ENCODE measurements at regions not wholly inside any gene's neighbourhood (a gene's known extent, or its start where the extent isn't known, plus 50 kb on each side); places are given as distances from the start of the nearest gene placed in this dataset.

- no peak overlapping the region for H3K23ac ChIP-seq (ENCODE audit: insufficient read length, low read depth, low read length)
- H3K27ac Mint-ChIP-seq = no peak overlapping the region
Measured at GRCh38 chr3:115498421-115498820, 124.9 kb upstream of the GAP43 start.

More at GRCh38 chr3:115498421-115498820, 124.9 kb upstream of the GAP43 start:
- Mint-ChIP-seq H3K4me3 (no peak overlapping the region), H3K9me3 (no peaks in the 10 kb centered on the region), H3K36me3 (ENCODE audit: insufficient read depth in 1 of 3, low read depth in 3 of 3) (no peaks in the 10 kb centered on the region; a peak in 1 of 7 replicates), H3K4me1 (peaks cover 0 to 15% of the 10 kb centered on the region in 2 experiments; a peak in 3 of 4 replicates), H3K27me3 (ENCODE audit: low read depth) (no peaks in the 10 kb centered on the region)
- Histone ChIP-seq H3K9ac (ENCODE audit: extremely low read depth, insufficient read length, low read length) (no peak overlapping the region), H3K27ac (ENCODE audit: insufficient read length, low read depth, low read length) (no peak overlapping the region), H2AFZ (ENCODE audit: low read length) (no peak overlapping the region), H3K23me2 (ENCODE audit: insufficient read length, low read depth, low read length, poor library complexity, severe bottlenecking) (no peaks in the 10 kb centered on the region), H4K20me1 (ENCODE audit: control insufficient read depth, insufficient read depth, insufficient read length) (no peaks in the 10 kb centered on the region), H3T11ph (ENCODE audit: low read length) (no peak overlapping the region), H4K8ac (replicated peaks; ENCODE audit: insufficient read length, low read depth, low read length) (no peak overlapping the region), H4K5ac (ENCODE audit: insufficient read length, low read depth, low read length) (no peak overlapping the region), H3K4ac (ENCODE audit: low read depth, low read length) (no peak overlapping the region), H2BK120ac (ENCODE audit: low read depth, low read length, poor library complexity, severe bottlenecking) (no peak overlapping the region), H3K79me1 (ENCODE audit: insufficient read depth, low read depth, low read length, poor library complexity, severe bottlenecking) (no peaks in the 10 kb centered on the region), H4K91ac (ENCODE audit: insufficient read length, low read depth, low read length) (no peak overlapping the region), H3K79me2 (ENCODE audit: insufficient read depth, low read length) (no peaks in the 10 kb centered on the region), H3K4me2 (ENCODE audit: insufficient read depth, insufficient read length, low read length) (no peak overlapping the region), H3K14ac (ENCODE audit: insufficient read depth, low read length) (no peak overlapping the region), H2BK20ac (ENCODE audit: low read depth, low read length, poor library complexity, severe bottlenecking) (no peak overlapping the region), H3K27me3 (ENCODE audit: insufficient read depth, low read length) (no peaks in the 10 kb centered on the region), H2BK15ac (ENCODE audit: low read depth, low read length) (no peak overlapping the region), H3K4me1 (ENCODE audit: insufficient read depth, low read length) (peaks cover 3% of the 10 kb centered on the region; the same call in 1 of the 2 replicates), H3K9me3 (ENCODE audit: control insufficient read depth, low read depth, low read length) (no peaks in the 10 kb centered on the region), H3K18ac (ENCODE audit: insufficient read length, low read depth, low read length) (no peak overlapping the region), H2BK12ac (ENCODE audit: insufficient read length, low read depth, low read length) (no peak overlapping the region), H3K56ac (ENCODE audit: insufficient read length, low read depth, low read length) (no peak overlapping the region), H2AK5ac (ENCODE audit: insufficient read length, low read length) (no peak overlapping the region), H2BK5ac (ENCODE audit: insufficient read length, low read length) (no peak overlapping the region)
- no peak for DNase-seq
- no CpG with 5 or more reads among the region's 1 CpG for WGBS (ENCODE audit: extremely low coverage, insufficient read length, low lambda C conversion rate)
- TF ChIP-seq, protein P1, sequence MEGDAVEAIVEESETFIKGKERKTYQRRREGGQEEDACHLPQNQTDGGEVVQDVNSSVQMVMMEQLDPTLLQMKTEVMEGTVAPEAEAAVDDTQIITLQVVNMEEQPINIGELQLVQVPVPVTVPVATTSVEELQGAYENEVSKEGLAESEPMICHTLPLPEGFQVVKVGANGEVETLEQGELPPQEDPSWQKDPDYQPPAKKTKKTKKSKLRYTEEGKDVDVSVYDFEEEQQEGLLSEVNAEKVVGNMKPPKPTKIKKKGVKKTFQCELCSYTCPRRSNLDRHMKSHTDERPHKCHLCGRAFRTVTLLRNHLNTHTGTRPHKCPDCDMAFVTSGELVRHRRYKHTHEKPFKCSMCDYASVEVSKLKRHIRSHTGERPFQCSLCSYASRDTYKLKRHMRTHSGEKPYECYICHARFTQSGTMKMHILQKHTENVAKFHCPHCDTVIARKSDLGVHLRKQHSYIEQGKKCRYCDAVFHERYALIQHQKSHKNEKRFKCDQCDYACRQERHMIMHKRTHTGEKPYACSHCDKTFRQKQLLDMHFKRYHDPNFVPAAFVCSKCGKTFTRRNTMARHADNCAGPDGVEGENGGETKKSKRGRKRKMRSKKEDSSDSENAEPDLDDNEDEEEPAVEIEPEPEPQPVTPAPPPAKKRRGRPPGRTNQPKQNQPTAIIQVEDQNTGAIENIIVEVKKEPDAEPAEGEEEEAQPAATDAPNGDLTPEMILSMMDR (conservative IDR thresholded peaks at IDR 0.05) = no peak

Data from H9 (cell line).